ENCODE measurements at regions not wholly inside any gene's neighbourhood (a gene's known extent, or its start where the extent isn't known, plus 50 kb on each side); places are given as distances from the start of the nearest gene placed in this dataset.

DNA sequence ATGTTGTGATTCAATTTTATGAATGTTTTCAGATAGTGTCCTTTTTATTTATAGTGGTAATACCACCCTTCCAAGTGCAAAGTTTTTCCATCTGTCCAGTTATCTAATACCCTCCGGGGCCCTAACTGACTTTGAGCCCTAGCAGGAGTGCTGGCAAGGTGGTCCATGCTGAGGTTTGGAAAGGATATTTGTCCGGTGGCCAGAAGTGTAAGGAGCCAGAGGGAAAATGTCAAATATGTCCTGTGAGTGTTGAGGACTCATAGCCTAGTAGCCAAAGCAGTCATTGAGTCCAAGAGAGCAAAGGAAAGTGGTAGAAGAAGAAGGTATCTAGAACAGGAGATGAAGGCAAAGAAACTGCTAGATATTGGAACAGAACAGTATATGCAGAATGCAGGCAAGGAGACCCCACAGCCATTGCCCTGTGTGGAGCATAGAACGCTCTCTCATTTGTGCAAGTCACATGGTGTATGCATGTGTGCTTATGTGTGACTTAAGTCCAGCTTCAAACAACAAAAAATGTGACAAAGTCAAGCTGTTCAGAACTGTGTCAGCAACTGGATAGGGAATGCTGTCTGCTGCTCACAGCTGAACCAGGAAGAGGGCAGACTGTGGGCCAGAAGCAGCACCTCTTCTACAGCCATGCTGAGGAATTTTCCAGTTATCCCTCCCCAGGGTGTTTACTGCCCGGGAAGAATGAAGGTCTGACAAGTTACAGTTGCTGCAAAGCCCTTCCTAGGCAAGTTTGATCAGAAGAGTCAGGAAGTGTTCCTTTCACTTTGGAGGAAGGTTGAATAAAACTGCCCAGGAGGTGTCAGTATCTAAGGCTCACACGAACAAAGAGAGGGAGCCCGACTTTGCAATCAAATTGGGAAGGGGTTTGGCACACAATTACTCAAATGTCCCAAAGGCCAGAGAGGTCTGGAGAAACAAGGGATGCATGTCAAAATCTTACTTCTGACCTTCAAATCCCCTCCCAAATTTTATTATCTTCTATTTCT, 463.3 kb upstream of the DMAC1 start:
- no peak for DNase-seq

DNA sequence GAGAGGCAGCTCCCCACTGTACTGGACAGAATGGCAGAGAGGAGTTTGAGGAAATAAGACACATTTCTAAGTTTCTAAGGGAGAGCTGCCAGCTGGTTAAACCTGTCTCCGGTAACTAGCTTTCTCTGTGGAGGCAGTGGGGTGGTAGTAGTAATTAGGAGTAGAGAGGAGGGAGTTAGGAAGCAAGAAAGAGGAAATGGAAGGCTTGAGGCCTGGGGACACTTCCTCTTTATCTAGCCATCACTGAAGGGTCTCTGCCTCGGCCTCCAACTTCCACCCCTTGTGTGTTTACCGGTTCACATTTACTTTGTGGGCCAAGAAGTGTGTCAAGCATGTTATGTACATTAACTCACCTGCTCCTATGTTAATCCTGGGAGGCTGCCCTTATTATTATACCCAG, 462.2 kb upstream of the DMAC1 start:
- DNase-seq = no peak

DNA sequence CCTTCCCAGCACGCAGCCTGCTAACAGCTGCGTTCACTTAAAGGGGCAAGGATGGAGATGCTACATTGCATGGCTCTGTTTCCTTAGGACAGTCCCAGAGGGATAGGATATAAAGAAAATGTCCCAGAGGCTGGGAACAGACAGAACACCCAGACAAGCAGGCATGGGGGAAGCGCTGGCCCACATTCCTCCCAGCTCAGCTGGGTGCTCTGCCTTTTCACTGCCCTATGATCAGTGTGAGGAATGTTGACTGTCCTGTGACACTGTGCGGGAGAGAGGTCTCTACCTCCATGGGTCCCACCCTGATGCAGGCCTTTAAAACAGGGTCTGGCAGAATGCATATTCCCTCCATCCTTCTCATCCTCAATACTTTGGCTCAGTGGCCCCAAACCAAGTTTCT, 459.4 kb upstream of the DMAC1 start:
- no peak for DNase-seq

DNA sequence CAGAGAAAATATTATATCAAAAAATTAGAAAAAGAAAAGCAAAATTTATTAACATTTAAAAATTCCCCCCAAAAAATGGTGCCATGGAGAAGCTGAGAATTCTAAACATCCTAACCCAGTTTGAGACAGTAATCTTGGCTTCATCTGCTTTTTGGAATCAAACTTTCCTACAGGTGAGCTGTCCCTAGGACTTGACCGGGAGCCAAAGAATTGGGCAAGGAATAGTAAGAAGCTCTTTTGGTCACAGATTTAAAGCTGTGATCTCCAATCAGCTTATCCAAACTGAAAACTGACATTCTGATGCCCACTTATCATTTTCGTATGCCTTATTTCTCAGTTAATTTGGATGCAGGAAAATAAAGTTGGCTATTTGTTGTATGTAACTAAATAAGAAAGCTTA, 457.3 kb upstream of the DMAC1 start:
- no peak for DNase-seq

DNA sequence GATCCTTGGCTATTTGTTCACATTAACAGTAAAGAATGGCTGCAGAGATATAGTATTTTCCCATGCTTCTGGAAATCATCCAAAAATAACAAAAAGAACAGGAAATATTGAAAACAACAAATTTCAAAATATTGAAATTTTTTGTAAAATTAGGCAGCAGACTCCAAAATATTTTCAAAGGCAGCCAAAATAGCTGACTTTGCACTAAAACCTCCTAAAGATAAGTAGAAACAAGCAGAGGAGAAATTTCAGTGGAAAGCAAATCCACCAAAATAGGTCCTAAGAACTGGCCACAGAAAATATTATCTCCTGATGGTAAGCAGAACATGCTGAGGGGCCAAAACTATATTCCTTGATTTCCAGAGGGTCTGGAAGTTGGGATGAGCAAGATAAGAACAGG, 456.3 kb upstream of the DMAC1 start:
- DNase-seq = no peak

DNA sequence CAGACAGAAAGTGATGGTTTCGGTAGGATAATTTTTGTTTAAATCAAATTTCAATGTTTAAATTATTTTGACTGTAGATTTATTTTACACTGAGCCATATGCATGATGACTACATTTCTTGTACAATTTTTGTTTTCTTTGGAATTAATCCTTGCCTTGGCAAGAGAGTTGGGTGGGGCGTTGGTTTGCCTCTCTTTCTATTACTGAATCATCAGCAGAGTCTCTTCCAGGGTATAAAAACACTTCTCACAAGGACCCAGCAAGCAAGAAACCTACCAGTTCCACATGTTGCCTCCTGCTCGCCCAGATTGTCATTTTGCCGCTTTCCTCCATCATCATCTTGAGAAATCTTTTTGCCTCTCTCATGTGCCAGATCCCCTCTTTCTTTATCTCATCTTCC, 455.0 kb upstream of the DMAC1 start:
- no peak for DNase-seq

DNA sequence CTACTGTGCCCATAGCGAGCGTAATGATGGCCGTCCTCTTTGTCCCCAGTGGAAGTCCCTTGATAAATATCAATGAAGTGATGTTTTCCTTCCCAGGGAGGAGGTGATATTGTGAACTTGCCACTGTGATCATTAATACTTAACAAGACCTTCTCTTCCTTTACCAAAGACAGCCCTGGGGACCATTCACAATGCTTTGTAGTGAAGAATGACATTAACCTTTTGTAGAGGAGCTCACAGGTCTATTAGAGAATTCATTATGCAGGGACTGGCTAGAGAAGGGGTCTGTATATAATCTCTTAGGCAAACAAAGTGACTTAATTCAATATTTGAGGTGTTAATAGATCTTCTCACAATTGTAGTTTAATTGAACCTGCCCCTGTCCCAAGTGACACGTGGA, 452.9 kb upstream of the DMAC1 start:
- DNase-seq = no peak

DNA sequence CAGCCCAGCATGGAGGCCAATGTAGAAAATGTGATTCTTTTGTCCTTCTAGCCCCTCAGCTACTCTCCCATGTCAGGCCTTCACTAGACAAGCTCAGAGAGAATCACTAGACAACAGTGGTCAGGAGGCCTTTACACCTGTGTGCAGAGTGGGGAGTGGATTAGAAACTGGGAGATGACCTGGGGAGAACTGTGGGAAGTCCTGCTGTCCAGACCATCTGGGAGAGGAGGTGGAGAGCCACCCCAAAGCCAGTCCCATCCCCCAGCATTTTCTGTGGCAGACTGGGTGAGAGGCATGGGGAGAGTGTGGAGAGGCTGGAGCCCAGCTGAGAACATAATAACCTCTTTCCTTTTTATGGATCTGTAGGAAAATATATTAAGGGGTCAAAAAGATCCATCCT, 452.0 kb upstream of the DMAC1 start:
- DNase-seq = no peak

DNA sequence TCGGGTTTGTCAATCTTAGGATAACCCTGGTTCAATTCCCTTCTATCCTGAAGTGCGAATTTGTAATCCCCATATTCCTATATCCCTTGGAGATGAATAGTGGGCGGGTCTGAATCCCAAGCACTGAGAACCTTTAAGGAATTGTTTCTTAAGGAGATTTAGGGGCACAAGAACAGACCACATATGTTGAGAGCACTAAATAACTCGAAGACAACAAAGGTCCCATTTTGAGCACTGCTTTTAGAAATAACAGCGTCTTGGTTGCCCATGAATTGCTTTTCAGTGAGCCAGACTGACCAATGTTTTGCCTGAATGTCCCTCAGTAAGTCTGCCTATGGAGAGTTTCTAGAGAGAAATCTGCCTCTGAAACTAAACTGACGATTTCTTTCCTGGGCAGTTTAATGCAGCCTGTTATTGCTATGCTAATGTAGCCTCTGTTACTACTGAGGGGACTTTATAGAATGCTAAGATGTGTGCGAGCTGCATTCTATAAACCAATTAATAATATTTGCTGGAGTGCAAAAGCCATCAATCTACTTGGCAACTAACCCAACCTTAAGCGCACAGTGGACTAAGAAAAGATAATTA, 445.0 kb upstream of the DMAC1 start:
- DNase-seq = no peak

DNA sequence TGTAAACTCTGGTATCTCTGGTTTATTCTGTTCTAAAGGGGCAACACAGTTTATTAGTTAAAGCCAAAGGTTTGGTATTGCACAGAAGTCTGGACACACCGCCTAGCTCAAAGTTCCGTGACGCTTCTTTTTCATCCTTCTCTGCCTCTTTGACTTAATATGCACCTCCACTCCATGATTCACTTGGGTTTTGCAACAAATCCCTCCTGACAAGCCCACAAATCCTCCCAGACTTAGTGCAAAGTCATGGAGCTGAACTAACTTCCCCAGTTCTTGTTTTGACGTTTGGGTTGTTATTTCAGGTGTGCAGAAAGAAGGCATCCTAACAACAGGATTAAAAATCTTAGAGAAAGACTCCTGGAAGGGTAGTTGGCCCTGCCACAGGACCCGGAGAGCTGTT, 441.6 kb upstream of the DMAC1 start:
- DNase-seq = no peak

DNA sequence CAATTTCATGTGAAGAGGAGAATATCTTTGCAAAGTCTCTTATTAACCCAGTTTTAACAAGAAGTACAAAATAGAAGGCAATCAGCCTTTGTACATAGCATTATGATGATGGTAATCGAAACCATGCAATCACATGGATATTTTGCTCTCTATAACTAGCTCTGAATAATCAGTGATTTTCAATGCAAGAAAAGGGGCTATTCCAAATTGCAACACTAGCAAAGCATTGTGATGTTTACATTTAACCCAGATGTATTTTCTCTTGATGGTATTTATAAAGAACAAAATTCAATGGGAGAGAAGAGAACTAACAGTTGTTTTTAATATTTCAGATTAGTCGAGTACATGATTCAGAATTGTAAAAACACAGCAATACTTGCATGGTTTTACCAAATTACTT, 437.5 kb upstream of the DMAC1 start:
- DNase-seq = no peak

DNA sequence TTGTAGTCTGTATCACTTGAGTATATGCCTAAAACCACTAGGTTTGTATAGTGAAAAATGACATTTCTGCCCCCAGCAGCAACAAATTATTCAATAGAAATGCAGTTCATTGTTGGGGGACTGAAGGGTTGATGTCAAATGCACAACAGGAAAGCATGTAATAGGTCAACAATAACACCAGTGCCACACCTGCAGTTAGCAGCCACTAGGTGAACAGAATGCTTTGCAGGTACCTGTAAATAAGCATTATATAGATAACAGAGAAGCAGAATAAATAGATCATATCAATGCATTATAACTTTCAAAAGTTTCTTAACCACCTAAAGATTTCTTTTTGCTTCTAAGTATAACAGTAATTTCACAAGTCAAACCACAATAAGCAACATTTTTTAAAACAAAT, 435.9 kb upstream of the DMAC1 start:
- DNase-seq = no peak

DNA sequence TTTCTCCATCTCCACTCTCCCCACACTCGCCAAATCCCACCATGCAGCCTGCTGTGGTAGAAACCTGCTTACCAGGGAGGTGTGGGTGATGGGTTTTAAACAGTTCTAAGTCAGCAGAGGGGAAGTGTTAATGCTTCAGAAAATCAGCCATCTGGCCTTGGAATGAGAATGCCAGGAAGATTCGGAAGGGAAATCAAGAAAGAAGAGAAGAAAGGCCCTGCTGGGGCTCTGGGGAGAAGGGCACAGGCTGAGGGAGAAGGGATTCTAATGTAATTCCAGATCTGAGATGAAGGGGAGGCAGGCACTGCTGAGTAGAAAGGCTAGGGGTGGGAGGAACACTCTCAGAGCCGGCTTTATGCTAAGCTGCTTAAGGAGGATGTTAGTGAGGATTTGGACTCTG, 434.7 kb upstream of the DMAC1 start:
- DNase-seq = no peak

DNA sequence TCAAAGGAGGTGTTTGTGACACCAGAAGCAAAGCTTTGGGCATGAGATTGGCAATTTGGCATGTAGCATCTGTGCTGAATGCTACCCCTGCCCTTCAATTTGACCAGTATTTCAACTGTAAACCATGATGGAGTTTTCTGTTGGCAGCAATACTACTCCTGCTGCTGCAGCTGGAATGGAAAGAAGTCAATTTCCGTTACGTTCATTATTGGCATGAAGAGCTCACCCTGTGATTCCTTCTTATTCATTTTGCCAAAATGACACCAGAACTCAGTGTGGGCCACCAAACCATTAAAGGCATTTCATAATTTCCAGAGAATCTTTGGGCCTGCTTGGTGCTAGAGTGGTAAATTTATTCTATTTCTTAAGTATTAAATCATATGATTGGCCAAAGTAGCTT, 433.1 kb upstream of the DMAC1 start:
- DNase-seq = no peak

DNA sequence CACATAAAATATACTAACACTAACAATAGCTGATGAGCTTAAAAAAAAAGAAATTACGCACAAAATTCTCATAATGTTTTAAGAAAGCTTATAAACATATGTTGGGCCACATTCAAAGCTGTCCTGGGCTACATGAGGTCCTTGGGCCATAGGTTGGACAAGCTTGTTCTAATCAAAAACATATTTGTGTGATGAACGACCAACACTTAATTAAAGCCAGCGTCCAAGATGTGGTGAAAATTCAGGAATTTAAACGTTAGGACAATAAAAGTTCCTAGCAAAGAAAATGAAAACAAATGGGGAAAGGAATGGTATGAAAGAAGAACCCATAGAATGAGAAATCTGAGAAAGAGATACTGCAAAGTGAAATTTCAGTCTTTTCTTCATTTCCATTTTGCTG, 429.6 kb upstream of the DMAC1 start:
- DNase-seq = no peak

DNA sequence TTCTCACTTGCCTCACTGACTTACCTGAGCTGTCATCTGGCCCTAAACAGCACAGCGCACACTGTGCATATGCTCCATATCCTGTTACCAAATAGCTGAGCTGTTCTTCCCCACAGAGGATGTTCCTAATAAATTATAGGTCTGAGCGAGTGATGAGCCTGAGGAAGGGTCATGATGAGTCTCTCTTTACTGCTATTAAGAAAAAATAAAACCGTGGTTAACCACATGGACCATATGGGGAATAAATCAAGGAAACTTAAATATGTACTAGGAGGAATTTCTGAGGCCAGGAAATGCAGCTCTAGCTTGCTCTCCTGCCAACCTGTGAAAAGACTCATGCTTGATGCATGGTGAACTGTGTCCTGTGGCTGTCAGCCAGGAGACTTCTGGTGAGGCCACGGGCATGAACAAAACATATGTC, 424.8 kb upstream of the DMAC1 start:
- DNase-seq = no peak

DNA sequence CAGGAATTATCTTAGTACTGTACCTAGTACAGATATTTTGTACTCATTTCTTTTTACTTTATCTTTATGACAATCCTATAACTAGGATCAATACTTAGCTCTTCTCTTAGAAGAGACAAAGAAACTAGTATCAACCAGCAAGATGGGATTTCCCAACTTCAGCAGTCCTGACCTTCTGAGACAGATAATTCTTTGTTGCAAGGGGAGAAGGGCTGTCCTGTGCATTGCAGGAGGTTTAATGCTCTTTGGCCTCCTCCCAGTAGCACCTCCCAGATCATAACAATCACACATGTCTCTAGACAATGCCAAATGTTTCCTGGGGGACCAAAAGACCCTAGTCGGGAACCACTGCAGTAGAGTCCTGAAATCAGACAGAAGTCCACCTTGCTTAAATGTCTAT, 424.3 kb upstream of the DMAC1 start:
- DNase-seq = no peak

DNA sequence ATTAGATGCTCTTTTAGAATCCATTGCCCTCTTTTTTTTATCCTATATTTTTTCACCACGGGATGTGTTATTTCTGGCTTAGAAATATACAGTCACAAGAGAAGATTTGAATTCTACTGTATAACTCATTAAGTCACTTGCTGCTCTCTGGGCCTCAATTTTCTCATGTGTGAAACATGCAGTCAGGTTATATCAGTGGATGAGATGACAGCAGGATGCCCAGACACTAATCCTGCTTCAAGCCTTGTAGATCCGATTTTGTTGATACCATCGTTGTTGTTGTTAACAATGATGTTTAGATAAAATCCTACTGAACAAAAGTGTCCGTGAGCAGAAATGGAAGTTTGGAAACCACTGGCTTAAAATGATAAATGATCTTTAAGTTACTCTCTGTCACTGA, 421.9 kb upstream of the DMAC1 start:
- no peak for DNase-seq

DNA sequence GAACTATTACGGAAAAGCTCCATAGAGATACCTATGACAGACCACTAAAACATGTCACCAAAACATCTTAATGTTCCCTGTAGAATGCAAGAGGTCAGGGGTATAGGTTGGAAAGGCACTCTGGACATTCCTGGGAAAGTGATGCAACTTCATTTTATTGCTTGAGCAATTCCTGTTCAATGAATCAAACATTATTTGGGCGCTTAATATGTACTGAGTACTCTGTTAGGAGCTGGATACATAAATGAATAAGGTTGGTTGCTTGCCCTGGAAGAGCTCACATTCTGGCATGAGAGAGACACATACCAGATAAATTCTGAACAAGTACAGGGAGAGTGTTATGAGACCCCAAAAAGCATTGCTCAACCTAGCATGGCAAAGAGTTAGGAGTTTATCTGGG, 408.9 kb upstream of the DMAC1 start:
- no peak for DNase-seq

DNA sequence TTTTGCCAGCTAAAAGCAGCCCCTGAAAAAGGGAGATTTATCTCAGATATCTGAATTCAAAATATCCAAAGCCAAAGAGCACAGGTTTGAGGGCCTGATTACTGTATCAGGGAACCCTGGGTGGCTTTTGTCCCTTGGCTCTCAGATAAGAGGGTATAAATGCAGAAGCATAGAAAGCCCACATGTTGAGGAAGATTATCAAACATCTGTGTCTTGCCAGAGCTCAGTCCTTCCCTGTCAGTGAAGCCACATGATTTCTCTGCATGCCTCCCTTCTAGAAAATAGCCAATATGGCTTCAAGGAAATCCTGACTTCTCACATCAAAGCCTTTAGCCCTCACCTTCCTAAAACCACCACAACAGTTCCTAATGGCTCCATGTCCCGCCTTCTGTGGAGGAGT, 408.0 kb upstream of the DMAC1 start:
- DNase-seq = no peak

DNA sequence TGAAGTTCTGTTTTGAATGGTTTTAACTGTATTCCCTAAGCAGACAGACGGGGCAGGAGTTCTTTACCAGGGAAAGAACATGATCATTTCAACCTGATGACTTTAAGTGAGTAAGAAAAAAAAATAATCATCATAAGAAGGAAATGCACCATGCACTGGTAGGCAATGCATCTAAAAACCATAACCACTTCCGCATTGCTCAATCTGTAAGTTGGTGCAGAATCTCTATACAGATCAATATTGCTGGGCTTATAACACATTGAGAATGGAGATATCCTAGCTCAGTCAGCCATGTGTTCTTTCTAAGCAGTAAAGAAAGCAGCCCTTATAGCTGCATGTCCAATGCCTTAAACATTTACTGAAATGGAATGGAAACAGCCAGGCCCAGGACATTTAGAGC, 407.1 kb upstream of the DMAC1 start:
- DNase-seq = no peak

DNA sequence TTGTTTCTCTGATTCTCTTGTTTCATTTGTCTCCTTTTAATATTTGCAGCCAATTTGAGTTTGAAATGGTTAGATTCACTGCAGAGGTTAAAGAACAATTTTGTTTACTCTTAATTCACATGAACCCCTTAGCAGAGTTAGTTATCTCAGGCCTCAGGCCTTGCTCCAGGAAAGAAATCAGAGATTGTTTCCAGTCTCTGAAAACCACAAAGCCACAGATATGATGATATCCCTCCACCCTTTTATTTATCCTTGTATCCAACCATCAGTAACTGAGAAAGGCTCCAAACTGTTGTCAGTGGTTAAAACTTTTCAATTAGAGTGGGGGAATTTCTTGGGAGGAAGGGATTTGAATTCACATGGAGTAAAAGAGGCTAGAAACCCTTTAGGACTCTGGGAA, 406.0 kb upstream of the DMAC1 start:
- DNase-seq = no peak

DNA sequence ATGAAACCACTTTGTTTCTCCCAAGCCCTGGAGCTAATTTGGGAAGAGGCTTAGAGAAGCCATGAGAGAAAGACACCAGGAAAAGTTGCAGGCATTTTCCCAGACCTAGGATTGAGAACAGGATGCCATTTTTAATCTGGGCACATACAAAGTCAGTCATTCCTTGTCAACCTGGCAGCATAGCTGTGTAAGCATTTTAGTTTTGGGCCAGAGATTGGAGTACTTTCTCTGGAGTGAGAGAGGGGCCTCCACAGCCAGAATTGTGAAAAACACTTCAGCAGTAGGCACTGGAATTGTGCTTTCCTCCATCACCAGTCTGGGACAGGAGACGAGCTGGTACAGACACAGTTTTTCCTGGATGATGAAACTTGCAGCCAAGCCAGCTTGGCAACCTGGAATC, 390.3 kb upstream of the DMAC1 start:
- no peak for DNase-seq

DNA sequence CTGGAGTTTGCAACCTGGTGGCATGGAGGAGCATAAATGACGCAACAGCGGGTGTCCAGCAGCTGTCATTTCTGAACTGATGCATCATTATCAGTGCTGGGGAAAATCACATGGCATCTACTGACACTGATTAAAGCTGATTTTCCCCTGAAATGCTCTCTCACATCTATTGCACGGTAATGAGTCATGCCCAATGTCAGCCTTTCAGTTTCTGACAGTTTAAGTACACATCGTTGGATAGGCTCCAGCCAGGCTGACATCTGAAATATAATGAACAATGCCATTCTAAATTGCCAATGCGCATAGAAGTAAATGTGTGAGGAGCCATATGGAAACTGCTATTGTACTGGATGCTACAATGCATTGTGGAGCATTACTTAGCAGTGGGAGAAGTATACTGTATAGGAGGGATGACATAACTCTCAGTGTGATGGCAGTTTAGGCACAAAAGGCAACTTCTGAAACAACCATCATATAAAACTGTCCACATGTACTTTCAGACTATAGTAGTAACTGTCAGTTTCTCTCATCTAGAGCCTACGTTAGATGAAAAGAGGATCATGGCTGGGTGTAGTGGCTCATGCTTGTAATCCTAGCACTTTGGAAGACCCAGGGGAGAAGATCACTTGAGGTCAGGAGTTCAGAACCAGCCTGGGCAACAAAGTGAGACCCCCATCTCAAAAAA, 389.3 kb upstream of the DMAC1 start:
- DNase-seq = no peak

Measured in CD4-positive, alpha-beta T cell treated with Interleukin-4 for 1 hour (primary cell).